ENCODE measurements at regions not wholly inside any gene's neighbourhood (a gene's known extent, or its start where the extent isn't known, plus 50 kb on each side); places are given as distances from the start of the nearest gene placed in this dataset.
"Not testable (repeated sequence)": the region's sequence is repeated elsewhere in the genome, so short reads cannot be mapped to it uniquely, and the experiment has no call there.

DNA sequence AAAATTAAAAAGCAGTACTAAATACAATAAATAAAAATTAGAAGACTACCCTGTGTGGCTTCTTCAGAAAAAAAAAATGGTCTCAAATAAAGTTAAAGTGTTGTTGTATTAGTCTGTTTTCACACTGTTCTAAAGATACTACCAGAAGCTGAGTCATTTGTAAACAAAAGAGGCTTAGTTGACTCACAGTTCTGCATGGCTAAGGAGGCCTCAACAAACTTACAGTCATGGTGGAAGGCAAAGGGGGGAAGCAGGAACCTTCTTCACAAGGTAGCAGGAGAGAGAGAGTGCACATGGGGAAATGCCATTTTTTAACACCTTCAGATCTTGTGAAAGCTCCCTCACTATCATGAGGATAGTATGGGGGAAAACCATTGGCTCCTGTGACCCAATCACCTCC, 612.8 kb downstream of the RNF144A start:
- DNase-seq (ENCODE audit: low read depth) = no peak

- no peak for DNase-seq (ENCODE audit: low read depth)
Measured at GRCh38 chr2:7539077-7539476, 621.9 kb downstream of the RNF144A start.

DNA sequence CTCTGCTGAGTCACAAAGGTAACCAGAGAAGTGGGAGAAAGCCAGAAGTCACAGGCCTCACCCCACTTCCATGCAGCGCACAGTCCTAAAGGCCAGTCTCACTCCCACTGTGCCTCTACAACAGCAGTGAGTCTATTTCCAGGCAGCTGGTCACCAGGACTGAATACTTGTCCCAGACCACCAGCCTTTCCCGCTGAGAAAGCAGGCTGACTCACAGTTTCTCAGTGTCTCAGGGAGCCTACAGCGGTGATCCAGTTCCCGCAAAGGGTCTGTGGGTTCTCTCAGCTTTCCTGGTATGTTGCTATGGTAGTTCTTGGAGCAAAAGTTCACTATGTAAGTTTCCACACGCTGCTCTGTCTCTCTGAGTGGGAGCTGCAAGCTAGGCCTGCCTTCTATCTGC, 622.5 kb downstream of the RNF144A start:
- DNase-seq (ENCODE audit: low read depth) = peak; percentile 77

- DNase-seq (ENCODE audit: low read depth) = no peak
Measured at GRCh38 chr2:7552825-7553570, 635.8 kb downstream of the RNF144A start.

- DNase-seq (ENCODE audit: low read depth) = no peak
Measured at GRCh38 chr2:7555260-7555659, 638.0 kb downstream of the RNF144A start.

DNA sequence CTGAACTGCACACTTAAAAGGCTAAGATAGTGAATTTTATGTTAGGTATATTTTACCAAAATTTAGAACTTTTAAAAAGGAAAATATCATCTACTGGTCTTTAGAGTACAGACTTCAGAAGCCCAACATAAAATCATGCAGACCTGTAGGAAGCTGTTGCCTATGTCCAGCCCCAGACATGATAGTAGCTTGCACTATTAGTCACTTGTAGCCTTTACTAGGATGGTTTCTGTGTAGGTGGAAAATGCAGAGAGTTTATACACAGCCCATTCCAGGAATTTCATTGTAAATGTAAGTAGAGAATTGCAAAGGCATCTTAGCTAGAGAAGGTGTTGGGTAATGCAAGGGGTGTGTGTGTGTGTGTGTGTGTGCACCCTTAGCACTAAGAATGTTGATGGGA, 640.2 kb downstream of the RNF144A start:
- no peak for DNase-seq (ENCODE audit: low read depth)

DNA sequence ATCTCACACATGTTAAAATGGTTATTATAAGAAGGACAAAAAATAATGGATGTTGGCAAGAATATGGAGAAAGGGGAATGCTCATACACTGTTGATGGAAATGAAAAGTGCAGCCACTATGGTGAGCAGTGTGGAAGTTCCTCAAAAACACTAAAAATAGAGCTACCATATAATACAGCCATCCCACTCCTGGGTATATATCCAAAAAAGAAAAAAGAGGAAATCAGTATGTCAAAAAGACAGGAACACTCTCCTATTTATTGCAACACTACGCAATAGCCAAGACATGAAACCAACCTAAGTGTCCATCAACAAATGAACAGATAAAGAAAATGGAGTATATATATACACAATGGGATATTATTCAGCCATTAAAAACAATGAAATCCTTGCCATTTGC, 642.6 kb downstream of the RNF144A start:
- no peak for DNase-seq (ENCODE audit: low read depth)

DNA sequence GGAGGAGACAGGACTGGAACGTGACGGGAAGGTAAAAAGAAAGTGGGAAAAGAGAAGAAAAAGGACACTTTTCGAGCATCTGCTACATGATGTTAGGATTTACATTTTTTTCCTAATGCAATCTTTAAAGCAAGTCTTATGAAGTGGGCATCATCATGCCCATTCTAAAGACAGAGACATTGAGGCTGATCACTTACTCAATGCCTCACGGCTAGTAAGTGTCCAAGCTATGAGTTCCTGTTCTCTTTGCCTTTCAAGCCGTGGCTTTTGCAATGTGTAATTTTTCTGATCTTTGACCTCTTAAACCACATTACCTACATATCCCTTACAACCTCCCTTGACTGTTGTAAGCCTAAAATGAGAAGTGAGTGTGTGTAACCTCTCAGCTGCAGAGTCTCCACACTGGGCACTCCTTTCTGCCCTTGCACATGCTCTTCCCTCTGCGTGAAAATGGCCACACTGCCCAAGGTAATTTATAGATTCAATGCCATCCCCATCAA, 649.2 kb downstream of the RNF144A start:
- DNase-seq (ENCODE audit: low read depth) = no peak

GRCh38 chr2:7567116-7567515, 649.9 kb downstream of the RNF144A start:
- DNase-seq (ENCODE audit: low read depth) = not testable (repeated sequence)

- DNase-seq (ENCODE audit: low read depth) = no peak
Measured at GRCh38 chr2:7567646-7568045, 650.4 kb downstream of the RNF144A start.

GRCh38 chr2:7570247-7570646, 653.0 kb downstream of the RNF144A start:
- DNase-seq (ENCODE audit: low read depth) = peak; percentile 21

DNA sequence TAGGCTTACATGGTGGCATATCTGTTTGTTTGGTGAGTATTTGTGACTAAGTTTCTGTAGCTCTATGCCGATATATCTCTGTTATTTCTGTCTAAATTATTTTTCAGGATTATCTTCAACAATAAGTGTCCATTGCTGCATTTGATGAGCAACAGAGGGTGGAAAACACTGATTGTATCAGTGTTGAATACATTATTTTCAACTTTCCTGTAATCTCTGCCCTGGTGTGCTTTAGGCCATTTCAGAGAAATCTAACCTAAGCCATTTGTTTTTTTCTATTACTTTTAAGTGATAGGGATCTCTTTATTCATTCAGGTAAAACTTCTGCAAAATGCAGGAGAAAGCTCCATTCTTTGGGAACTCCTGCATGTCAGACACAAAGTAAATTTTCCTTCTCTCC, 654.5 kb downstream of the RNF144A start:
- no peak for DNase-seq (ENCODE audit: low read depth)

DNA sequence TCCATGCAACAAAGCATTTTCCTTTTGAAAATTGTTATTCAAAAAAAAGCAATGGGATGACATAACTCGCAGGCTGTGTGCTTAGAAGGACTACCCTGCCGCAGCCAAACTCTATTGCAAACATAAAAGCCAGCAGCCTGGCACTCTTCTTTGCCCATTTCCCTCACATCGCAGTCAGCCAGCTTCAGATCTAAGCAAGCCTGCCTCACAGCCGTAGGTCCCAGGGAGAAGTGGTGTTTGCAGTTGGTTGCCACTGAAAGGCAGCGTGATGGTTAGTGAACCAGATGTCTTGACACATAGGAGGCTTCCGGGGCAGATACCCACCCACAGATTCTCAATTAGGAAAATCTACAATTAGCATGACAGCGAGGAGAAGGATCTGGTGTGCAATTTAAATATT, 655.2 kb downstream of the RNF144A start:
- DNase-seq (ENCODE audit: low read depth) = no peak

DNA sequence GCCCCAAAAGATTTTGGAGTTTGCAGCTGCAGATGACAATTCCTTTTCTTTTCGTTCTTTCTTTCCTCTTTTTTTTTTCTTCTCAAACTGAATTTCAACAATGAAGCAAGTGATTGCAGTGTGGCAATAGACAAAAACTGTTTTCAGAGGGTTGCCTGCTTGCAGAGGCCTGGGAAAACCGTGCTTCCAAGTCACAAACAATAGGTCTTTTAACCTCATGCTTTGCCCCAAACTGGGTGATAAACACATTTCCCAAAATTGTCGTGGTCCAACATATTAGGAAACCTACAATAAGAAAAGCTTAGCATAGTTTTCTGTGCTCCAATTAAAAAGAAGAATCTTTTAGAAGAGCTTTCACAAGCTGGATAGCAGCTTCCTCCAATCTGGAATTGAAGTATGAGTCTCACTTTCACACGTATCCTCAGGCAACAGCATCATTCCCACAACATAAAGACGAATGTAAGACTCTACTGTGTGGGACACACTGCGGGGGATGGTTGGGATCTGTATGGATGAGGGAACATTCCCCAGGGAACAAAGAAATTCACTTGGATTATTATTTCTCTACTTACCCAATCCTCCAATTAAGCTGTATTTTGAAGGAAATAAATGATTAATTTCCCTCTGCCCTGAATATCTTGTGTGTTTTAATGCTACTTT, 656.1 kb downstream of the RNF144A start:
- DNase-seq (ENCODE audit: low read depth) = no peak

- DNase-seq (ENCODE audit: low read depth) = no peak
Measured at GRCh38 chr2:7574385-7574784, 657.2 kb downstream of the RNF144A start.

DNA sequence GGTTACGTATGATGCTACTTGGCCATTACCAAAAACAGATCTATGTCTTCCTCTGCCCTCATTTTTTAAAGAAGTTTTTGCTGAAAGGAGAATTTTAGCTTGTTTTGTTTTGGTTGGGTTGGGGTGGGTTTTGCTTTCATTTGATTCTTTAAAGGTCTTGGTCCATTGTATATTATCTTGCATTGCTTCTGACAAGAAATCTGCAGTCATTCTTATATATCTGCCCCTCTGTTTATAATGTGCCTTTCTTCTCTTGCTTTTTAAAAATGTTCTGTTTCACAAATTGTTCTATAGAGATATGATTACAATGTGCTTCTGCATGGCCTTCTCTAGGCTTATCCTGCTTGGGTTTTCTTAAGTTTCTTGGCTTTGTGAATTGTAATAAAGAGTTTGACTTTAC, 660.6 kb downstream of the RNF144A start:
- DNase-seq (ENCODE audit: low read depth) = no peak

DNA sequence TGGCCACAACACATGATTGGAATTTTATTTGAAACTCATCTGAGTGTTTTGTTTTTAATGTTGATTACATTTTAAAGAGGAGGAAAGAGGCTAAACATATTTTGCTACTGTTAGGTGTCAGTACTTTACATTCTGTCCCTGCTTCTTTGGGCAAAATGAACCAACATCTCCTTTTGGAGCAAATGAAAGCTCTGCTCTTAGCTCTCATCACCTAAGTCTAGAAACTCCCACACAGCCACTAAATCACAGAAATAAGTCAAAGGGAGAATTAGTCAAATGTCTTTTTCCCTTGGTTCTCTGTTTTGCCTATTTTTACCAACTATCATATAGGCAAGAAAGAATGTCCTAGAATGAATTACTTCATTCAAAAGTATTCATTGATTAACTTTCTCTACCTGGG, 666.8 kb downstream of the RNF144A start:
- DNase-seq (ENCODE audit: low read depth) = no peak

GRCh38 chr2:7586898-7587297, 669.7 kb downstream of the RNF144A start:
- DNase-seq (ENCODE audit: low read depth) = no peak

DNA sequence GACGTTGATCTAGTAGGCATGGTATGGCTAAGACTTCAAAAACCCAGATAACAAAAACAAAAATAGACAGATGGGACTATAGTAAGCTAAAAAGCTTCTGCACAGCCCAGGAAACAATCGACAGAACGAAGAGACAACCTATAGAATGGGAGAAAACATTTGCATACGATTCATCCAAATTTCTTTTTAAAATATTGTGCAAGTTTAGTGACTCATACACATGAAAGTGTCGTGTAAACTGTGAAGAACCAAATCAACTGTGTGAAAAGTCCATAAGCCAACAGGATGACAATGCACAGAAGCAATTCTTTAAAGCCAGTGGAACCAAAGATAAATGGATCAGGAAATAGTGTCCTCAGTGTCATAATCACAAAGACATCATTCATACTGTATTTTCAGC, 671.1 kb downstream of the RNF144A start:
- no peak for DNase-seq (ENCODE audit: low read depth)

DNA sequence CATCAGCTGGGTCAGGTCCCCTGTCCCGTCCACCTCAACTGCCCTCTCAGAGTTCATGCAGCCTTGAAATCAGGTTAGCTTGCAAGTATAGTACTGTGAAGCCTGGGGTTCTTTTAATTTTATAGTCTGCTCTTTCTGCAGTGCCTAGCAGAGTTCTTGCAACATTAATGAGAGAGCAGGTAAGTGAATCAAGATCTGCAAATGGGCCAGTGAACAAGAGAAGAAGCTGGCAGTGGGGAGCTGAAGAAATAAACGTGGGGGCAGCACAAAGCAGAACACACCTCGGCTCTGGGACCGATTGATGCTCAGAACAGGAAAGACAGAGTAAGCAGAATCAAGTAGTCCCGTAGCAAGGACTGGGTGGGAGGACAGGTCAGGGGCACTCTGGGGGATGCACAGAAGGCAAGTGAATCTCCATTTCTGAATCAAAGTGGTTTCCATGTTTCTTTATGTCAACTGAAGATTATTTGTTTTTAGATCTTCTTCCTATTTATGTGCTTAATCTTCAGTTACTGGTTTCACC, 675.5 kb downstream of the RNF144A start:
- no peak for DNase-seq (ENCODE audit: low read depth)

DNA sequence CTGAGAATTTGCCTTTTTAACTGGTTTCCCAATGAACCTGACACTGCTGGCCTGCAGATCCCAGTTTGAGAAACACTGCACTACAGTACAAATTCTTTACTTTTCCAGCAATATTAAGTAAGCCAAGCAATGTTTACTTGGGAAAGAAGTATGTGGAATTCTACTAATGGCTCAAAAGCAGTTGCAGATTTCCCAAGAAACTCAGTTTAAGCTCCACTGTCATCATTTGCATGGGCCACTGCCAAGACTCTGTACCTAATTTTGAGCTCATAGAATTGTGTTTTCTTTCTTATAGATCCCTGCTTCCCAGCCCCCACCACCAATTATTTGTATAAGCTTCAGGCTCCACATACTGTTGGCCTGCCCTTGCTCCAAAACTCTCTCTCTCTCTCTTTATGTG, 676.1 kb downstream of the RNF144A start:
- no peak for DNase-seq (ENCODE audit: low read depth)

GRCh38 chr2:7594211-7594610, 677.0 kb downstream of the RNF144A start:
- no peak for DNase-seq (ENCODE audit: low read depth)

DNA sequence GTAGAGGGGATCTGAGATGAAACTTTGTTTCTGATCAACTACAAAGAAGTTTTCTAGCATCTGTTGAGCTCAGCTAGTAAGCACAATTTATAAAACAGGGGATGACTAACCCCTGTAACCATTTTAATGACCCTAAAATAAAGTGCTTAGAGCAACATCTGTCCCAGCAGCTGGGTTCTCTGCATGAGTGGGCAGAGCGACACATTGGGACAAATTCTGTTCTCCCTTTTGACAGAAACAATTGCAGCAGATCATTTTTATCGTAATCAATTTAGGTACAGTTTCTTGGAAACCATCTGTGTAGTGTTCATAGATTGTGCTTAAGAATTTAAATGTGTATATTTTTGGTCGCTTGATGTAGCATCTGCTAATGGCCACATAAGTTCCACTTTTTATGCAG, 678.0 kb downstream of the RNF144A start:
- no peak for DNase-seq (ENCODE audit: low read depth)

- no peak for DNase-seq (ENCODE audit: low read depth)
Measured at GRCh38 chr2:7598402-7598801, 681.2 kb downstream of the RNF144A start.

Data from stromal cell of bone marrow (primary cell).